ENCODE measurements at regions not wholly inside any gene's neighbourhood (a gene's known extent, or its start where the extent isn't known, plus 50 kb on each side); places are given as distances from the start of the nearest gene placed in this dataset.
"Not testable (repeated sequence)": the region's sequence is repeated elsewhere in the genome, so short reads cannot be mapped to it uniquely, and the experiment has no call there.

- intact Hi-C loops (cut with DNase I); DNase-seq (ENCODE audit: low spot score); ATAC-seq: not testable (repeated sequence)
Observed at GRCh38 chr6:144923491-144923787, 638.3 kb downstream of the UTRN start.

GRCh38 chr6:144928847-144929246 lies 643.7 kb downstream of the UTRN start:
- ATAC-seq (no peak), DNase-seq (ENCODE audit: low spot score) (no peak)
- intact Hi-C loops (cut with DNase I) = no loop called here

GRCh38 chr6:144929262-144929661 lies 644.1 kb downstream of the UTRN start:
- ATAC-seq (no peak), DNase-seq (ENCODE audit: low spot score) (no peak)
- intact Hi-C loops (cut with DNase I) = no loop called here

- DNase-seq (ENCODE audit: low spot score) = no peak
- ATAC-seq = peak; percentile 51
- intact Hi-C loops (cut with DNase I) = no loop called here
Observed at GRCh38 chr6:144931172-144932035, 646.3 kb downstream of the UTRN start.

- ATAC-seq = no peak
- no peak for DNase-seq (ENCODE audit: low spot score)
- intact Hi-C loops (cut with DNase I) = no loop called here
Observed at GRCh38 chr6:144932621-144933020, 647.5 kb downstream of the UTRN start.

GRCh38 chr6:144935181-144935580 lies 650.0 kb downstream of the UTRN start:
- no peak for DNase-seq (ENCODE audit: low spot score)
- no peak for ATAC-seq
- intact Hi-C loops (cut with DNase I) = no loop called here

- ATAC-seq (no peak), DNase-seq (ENCODE audit: low spot score) (no peak)
- intact Hi-C loops (cut with DNase I) = no loop called here
Observed at GRCh38 chr6:144935661-144936060, 650.5 kb downstream of the UTRN start.

GRCh38 chr6:144936764-144937163 lies 651.6 kb downstream of the UTRN start:
- DNase-seq (ENCODE audit: low spot score) = no peak

GRCh38 chr6:144939921-144940320 lies 654.8 kb downstream of the UTRN start:
- no peak for ATAC-seq
- intact Hi-C loops (cut with DNase I) = no loop called here

More at GRCh38 chr6:144936764-144937163, 651.6 kb downstream of the UTRN start:
- ATAC-seq = no peak
- intact Hi-C loops (cut with DNase I) = no loop called here

GRCh38 chr6:144944106-144944505 lies 659.0 kb downstream of the UTRN start:
- DNase-seq (ENCODE audit: low spot score) = no peak
- no peak for ATAC-seq
- intact Hi-C loops (cut with DNase I) = no loop called here

More at GRCh38 chr6:144939921-144940320, 654.8 kb downstream of the UTRN start:
- DNase-seq (ENCODE audit: low spot score) = no peak

GRCh38 chr6:144947398-144947976 lies 662.4 kb downstream of the UTRN start:
- ATAC-seq (no peak), DNase-seq (ENCODE audit: low spot score) (no peak)
- intact Hi-C loops (cut with DNase I) = no loop called here

- intact Hi-C loops (cut with DNase I) = no loop called here
- ATAC-seq (no peak), DNase-seq (ENCODE audit: low spot score) (no peak)
Observed at GRCh38 chr6:144951730-144952437, 666.7 kb downstream of the UTRN start.

GRCh38 chr6:144952456-144953240 lies 667.5 kb downstream of the UTRN start:
- ATAC-seq = no peak
- no peak for DNase-seq (ENCODE audit: low spot score)
- intact Hi-C loops (cut with DNase I) = no loop called here

- intact Hi-C loops (cut with DNase I) = no loop called here
- ATAC-seq = no peak
- DNase-seq (ENCODE audit: low spot score) = no peak
Observed at GRCh38 chr6:144953552-144954240, 668.6 kb downstream of the UTRN start.

- DNase-seq (ENCODE audit: low spot score) (no peak), ATAC-seq (no peak)
- intact Hi-C loops (cut with DNase I) = no loop called here
Observed at GRCh38 chr6:144954241-144954556, 669.1 kb downstream of the UTRN start.

- intact Hi-C loops (cut with DNase I) = no loop called here
- DNase-seq (ENCODE audit: low spot score) (no peak), ATAC-seq (no peak)
Observed at GRCh38 chr6:144955392-144955791, 670.3 kb downstream of the UTRN start.

GRCh38 chr6:144955859-144956258 lies 670.7 kb downstream of the UTRN start:
- ATAC-seq = no peak
- intact Hi-C loops (cut with DNase I) = no loop called here
- no peak for DNase-seq (ENCODE audit: low spot score)

- ATAC-seq; intact Hi-C loops (cut with DNase I); DNase-seq (ENCODE audit: low spot score): not testable (repeated sequence)
Observed at GRCh38 chr6:144956697-144957096, 671.6 kb downstream of the UTRN start.

Data from sciatic nerve (tissue), 2 donors.